Mesodermal cell (in vitro differentiated cells): ENCODE measurements at regions not wholly inside any gene's neighbourhood (a gene's known extent, or its start where the extent isn't known, plus 50 kb on each side); places are given as distances from the start of the nearest gene placed in this dataset.

ENCODE experiments used
- H3K27ac ChIP-seq: 2 replicates; pipeline ENCODE4 v1.7.0; 2013; ENCODE audit warnings: mild to moderate bottlenecking, low read depth, low read length, moderate library complexity; ENCODE audit not compliant: severe bottlenecking
- H3K36me3 ChIP-seq: 2 replicates; pipeline ENCODE4 v1.7.1; 2013; ENCODE audit warnings: mild to moderate bottlenecking, low read length, moderate library complexity; ENCODE audit not compliant: control insufficient read depth, insufficient read depth
- H3K4me1 ChIP-seq: one replicate; pipeline ENCODE4 v1.7.1; 2013; ENCODE audit warnings: mild to moderate bottlenecking, low read length; ENCODE audit not compliant: insufficient read depth, control insufficient read depth, poor library complexity, severe bottlenecking
- H3K4me3 ChIP-seq: 2 replicates; pipeline ENCODE4 v1.7.0; 2013; ENCODE audit warnings: low read length, control low read depth, mild to moderate bottlenecking; ENCODE audit not compliant: insufficient read depth, poor library complexity, severe bottlenecking; ENCODE audit errors: extremely low read depth
- H3K9me3 ChIP-seq: 2 replicates; pipeline ENCODE4 v1.7.1; 2013; ENCODE audit warnings: mild to moderate bottlenecking, low read length, moderate library complexity; ENCODE audit not compliant: control insufficient read depth
- WGBS, 2 experiments: methylation state at CpG; one replicate each; pipeline ENCODE4 v1.1.5; 2013; ENCODE audit warnings: missing lambda C conversion rate in 2 of 2; ENCODE audit not compliant: insufficient coverage in 2 of 2; 5-methylcytosine and 5-hydroxymethylcytosine counted together

DNA sequence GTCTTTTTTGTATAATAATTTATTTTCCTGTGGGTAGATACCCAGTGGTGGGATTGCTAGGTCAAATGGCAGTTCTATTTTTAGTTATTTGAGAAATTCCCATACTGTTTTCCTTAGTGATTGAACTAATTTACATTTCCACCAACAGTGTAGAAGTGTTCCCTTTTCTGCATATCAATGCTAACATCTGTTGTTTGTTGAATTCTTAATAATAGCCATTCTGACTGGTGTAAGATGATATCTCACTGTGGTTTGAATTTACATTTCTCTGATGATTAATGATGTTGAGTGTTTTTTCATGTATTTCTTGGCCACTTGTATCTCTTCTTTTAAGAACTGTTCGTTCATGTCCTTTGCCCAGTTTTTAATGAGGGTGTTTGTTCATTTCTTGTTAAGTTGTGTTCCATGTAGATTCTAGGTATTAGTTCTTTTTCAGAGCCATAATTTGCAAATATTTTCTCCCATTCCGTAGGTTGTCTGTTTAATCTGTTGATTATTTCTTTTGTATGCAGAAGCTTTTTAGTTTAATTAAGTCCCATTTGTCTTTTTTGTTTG lies 713.3 kb upstream of the EPHA6 start:
- H3K4me3 ChIP-seq = no peak overlapping the region
- no peaks in the 10 kb centered on the region for H3K36me3 ChIP-seq
- H3K4me1 ChIP-seq = no peaks in the 10 kb centered on the region
- H3K9me3 ChIP-seq = no peaks in the 10 kb centered on the region
- no CpG with 5 or more reads among the region's 2 CpGs for WGBS, 2 experiments
- no peak overlapping the region for H3K27ac ChIP-seq

DNA sequence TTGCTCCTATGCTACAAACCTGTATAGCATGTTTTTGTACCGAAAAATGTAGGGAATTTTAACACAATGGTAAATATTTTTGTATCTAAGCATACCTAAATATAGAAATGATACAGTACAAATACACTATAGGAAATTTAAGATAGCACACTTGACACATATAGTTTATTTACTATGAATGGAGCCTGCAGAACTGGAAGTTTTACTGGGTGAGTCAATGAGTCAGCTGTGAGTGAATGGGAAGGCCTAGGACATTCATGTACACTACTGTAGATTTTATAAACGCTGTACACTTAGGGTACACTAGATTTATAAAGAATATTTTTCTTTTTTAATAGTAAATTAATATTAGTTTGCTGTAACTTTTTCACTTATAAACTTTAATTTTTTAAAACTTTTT lies 707.7 kb upstream of the EPHA6 start:
- Histone ChIP-seq H3K4me3 (no peak overlapping the region), H3K36me3 (no peaks in the 10 kb centered on the region), H3K4me1 (no peaks in the 10 kb centered on the region), H3K9me3 (no peaks in the 10 kb centered on the region), H3K27ac (no peak overlapping the region)
- no CpG with 5 or more reads among the region's 2 CpGs for WGBS, 2 experiments
